ENCODE measurements at regions not wholly inside any gene's neighbourhood (a gene's known extent, or its start where the extent isn't known, plus 50 kb on each side); places are given as distances from the start of the nearest gene placed in this dataset.

- TF ChIP-seq POLR2AphosphoS5 (IDR thresholded peaks at IDR 0.05; ENCODE audit: low read depth, low read length) (no peak), REST (IDR thresholded peaks at IDR 0.05; ENCODE audit: insufficient read depth in 1 of 2, low read depth in 2 of 2, low read length in 2 of 2) (no peak), SIN3A (IDR thresholded peaks at IDR 0.05; ENCODE audit: borderline replicate concordance, insufficient read depth, low read length) (no peak), TAF1 (IDR thresholded peaks at IDR 0.05; ENCODE audit: borderline replicate concordance, insufficient read depth, low read length) (no peak)
Observed at GRCh38 chr14:71208702-71209357, 301.6 kb downstream of the PCNX1 start.
